SK-N-SH (cell line): ENCODE measurements at regions not wholly inside any gene's neighbourhood (a gene's known extent, or its start where the extent isn't known, plus 50 kb on each side); places are given as distances from the start of the nearest gene placed in this dataset.

ENCODE experiments used
- CTCF ChIP-seq: fragments of 200-600 bp; sonication (generic); IDR thresholded peaks from 2 replicates; pipeline ENCODE4 v1.6.1; 2017; ENCODE audit warnings: antibody characterized with exemption, mild to moderate bottlenecking, moderate library complexity
- EP300 ChIP-seq, 2 experiments: IDR thresholded peaks; 2 replicates each; pipeline versions ENCODE4 v1.4.0 to v1.6.1; 2012; ENCODE audit warnings: borderline replicate concordance in 1 of 2, low read depth in 1 of 2, low read length in 1 of 2
- FOXM1 ChIP-seq: IDR thresholded peaks from 2 replicates; pipeline ENCODE4 v1.4.0; 2012; ENCODE audit warnings: low read depth, mild to moderate bottlenecking
- GABPA ChIP-seq: IDR thresholded peaks from 2 replicates; pipeline ENCODE4 v1.4.0; 2012; ENCODE audit warnings: low read depth, mild to moderate bottlenecking
- GATA2 ChIP-seq: sonication (generic); formaldehyde crosslinking; IDR thresholded peaks from 2 replicates; pipeline ENCODE4 v1.5.0; 2020; ENCODE audit warnings: mild to moderate bottlenecking, missing genetic modification reagents
- JUND ChIP-seq: IDR thresholded peaks from 2 replicates; pipeline ENCODE4 v1.4.0; 2012
- POLR2AphosphoS5 ChIP-seq: IDR thresholded peaks from 2 replicates; pipeline ENCODE4 v1.6.1; 2012; ENCODE audit warnings: low read depth, low read length
- TCF12 ChIP-seq: IDR thresholded peaks from 2 replicates; pipeline ENCODE4 v1.4.0; 2012
- ZBTB33 ChIP-seq: IDR thresholded peaks from 2 replicates; pipeline ENCODE4 v1.4.0; 2012; ENCODE audit warnings: low read depth, borderline replicate concordance

GRCh38 chr1:189859385-189859977 lies 618.2 kb downstream of the BRINP3 start:
- TF ChIP-seq CTCF (peak; percentile 65), FOXM1 (no peak), ZBTB33 (no peak), EP300 (IDR thresholded peaks at IDR 0.05; ENCODE audit: borderline replicate concordance in 1 of 2, low read depth in 1 of 2, low read length in 1 of 2) (no peak), POLR2AphosphoS5 (no peak), JUND (no peak), TCF12 (no peak), GATA2 (no peak), GABPA (no peak)
